GM12872 (cell line): ENCODE measurements at regions not wholly inside any gene's neighbourhood (a gene's known extent, or its start where the extent isn't known, plus 50 kb on each side); places are given as distances from the start of the nearest gene placed in this dataset.

Experiments
- CTCF ChIP-seq: IDR thresholded peaks from 3 replicates; pipeline ENCODE4 v1.5.1; 2011; ENCODE audit warnings: low read depth, mild to moderate bottlenecking, low read length, moderate library complexity; ENCODE audit not compliant: insufficient read depth

- no peak for TF ChIP-seq CTCF
Observed at GRCh38 chr17:70375406-70375805, 206.1 kb downstream of the KCNJ2 start.

- TF ChIP-seq CTCF, result no peak
Observed at GRCh38 chr17:70375813-70376770, 206.8 kb downstream of the KCNJ2 start.

GRCh38 chr17:70377654-70378053 is 208.3 kb downstream of the KCNJ2 start:
- TF ChIP-seq CTCF, result no peak

GRCh38 chr17:70378076-70378475 is 208.7 kb downstream of the KCNJ2 start:
- no peak for TF ChIP-seq CTCF

- no peak for TF ChIP-seq CTCF
Observed at GRCh38 chr17:70379945-70380344, 210.6 kb downstream of the KCNJ2 start.

- TF ChIP-seq CTCF, result no peak
Observed at GRCh38 chr17:70388326-70388725, 219.0 kb downstream of the KCNJ2 start.

GRCh38 chr17:70390049-70390448 is 220.7 kb downstream of the KCNJ2 start:
- no peak for TF ChIP-seq CTCF
